Keratinocyte (primary cell): ENCODE measurements at regions not wholly inside any gene's neighbourhood (a gene's known extent, or its start where the extent isn't known, plus 50 kb on each side); places are given as distances from the start of the nearest gene placed in this dataset.

Source experiments
- CTCF ChIP-seq, 3 experiments: IDR thresholded peaks in 1 of 3; conservative IDR thresholded peaks in 1 of 3; optimal IDR thresholded peaks in 1 of 3; 2 replicates in 2 of 3; 3 replicates in 1 of 3; pipeline versions ENCODE3 to v1.5.1; 2011; ENCODE audit warnings: low read length in 3 of 3, mild to moderate bottlenecking in 3 of 3, moderate library complexity in 2 of 3, control low read depth in 1 of 3, inconsistent platforms in 1 of 3; ENCODE audit not compliant: insufficient read depth in 2 of 3; ENCODE audit errors: extremely low read depth in 1 of 3
- EZH2 ChIP-seq: IDR thresholded peaks from one replicate; pipeline ENCODE4 v1.6.1; 2012; ENCODE audit warnings: inconsistent platforms, mild to moderate bottlenecking, low read length, moderate library complexity

- no peak for TF ChIP-seq CTCF (optimal IDR thresholded peaks at IDR 0.05 in 1 of 3, IDR thresholded peaks at IDR 0.05 in 1 of 3, conservative IDR thresholded peaks at IDR 0.05 in 1 of 3; ENCODE audit: extremely low read depth in 1 of 3, insufficient read depth in 2 of 3, low read length in 3 of 3)
- no peak for TF ChIP-seq EZH2
Measured at GRCh38 chr1:193909406-193910082, 723.1 kb upstream of the B3GALT2 start.
